ENCODE measurements at regions not wholly inside any gene's neighbourhood (a gene's known extent, or its start where the extent isn't known, plus 50 kb on each side); places are given as distances from the start of the nearest gene placed in this dataset.

GRCh38 chr10:43926875-43927406 is 278.3 kb upstream of the ZNF32 start:
- 84 to 90% methylated on average over 7 of the region's 7 CpGs for WGBS, 2 donors
- DNase-seq (ENCODE audit: low spot score in 2 of 2) = peak in 1 of 2 donors; percentile 28
- TF ChIP-seq POLR2A (IDR thresholded peaks at IDR 0.05) = no peak
- intact Hi-C loops (cut with DNase I; ENCODE audit: low total_unique reads) = no loop called here
- H3K4me3 ChIP-seq (ENCODE audit: low read depth, poor library complexity, severe bottlenecking) = no peak overlapping the region

- intact Hi-C loops (cut with DNase I; ENCODE audit: low total_unique reads) = no loop called here
- peak in 1 of 2 donors; percentile 28 for DNase-seq (ENCODE audit: low spot score in 2 of 2)
- H3K4me3 ChIP-seq (ENCODE audit: low read depth, poor library complexity, severe bottlenecking) = no peak overlapping the region
- TF ChIP-seq CTCF (IDR thresholded peaks at IDR 0.05) = no peak
- whole genome bisulfite sequencing, 2 donors = 95% methylated on average over 5 of the region's 5 CpGs
These were observed 277.7 kb upstream of the ZNF32 start for GRCh38 chr10:43926371-43926770.

GRCh38 chr10:43925793-43926192 is 277.1 kb upstream of the ZNF32 start:
- DNase-seq (ENCODE audit: low spot score in 2 of 2) = peak in 1 of 2 donors; percentile 34
- 82 to 89% methylated on average over 7 of the region's 7 CpGs for WGBS, 2 donors
- no peak for TF ChIP-seq CTCF (IDR thresholded peaks at IDR 0.05)
- no peak for TF ChIP-seq POLR2A (IDR thresholded peaks at IDR 0.05)

GRCh38 chr10:43923328-43923727 is 274.6 kb upstream of the ZNF32 start:
- WGBS, 2 donors = 65 to 67% methylated on average over 2 of the region's 2 CpGs
- no peak overlapping the region for H3K4me3 ChIP-seq (ENCODE audit: low read depth, poor library complexity, severe bottlenecking)
- TF ChIP-seq CTCF (IDR thresholded peaks at IDR 0.05) = no peak
- TF ChIP-seq POLR2A (IDR thresholded peaks at IDR 0.05) = no peak
- DNase-seq (ENCODE audit: low spot score in 2 of 2) = no peak
- intact Hi-C loops (cut with DNase I; ENCODE audit: low total_unique reads) = no loop called here

More at GRCh38 chr10:43925793-43926192, 277.1 kb upstream of the ZNF32 start:
- no peak overlapping the region for H3K4me3 ChIP-seq (ENCODE audit: low read depth, poor library complexity, severe bottlenecking)
- intact Hi-C loops (cut with DNase I; ENCODE audit: low total_unique reads) = no loop called here

- DNase-seq (ENCODE audit: low spot score in 2 of 2) = no peak
- H3K4me3 ChIP-seq (ENCODE audit: low read depth, poor library complexity, severe bottlenecking) = no peak overlapping the region
- WGBS, 2 donors = 83 to 89% methylated on average over 9 of the region's 9 CpGs
- intact Hi-C loops (cut with DNase I; ENCODE audit: low total_unique reads) = no loop called here
- TF ChIP-seq POLR2A (IDR thresholded peaks at IDR 0.05) (no peak), CTCF (IDR thresholded peaks at IDR 0.05) (no peak)
These were observed 273.9 kb upstream of the ZNF32 start for GRCh38 chr10:43922335-43923280.

GRCh38 chr10:43921881-43922280 is 273.2 kb upstream of the ZNF32 start:
- WGBS, 2 donors = 89 to 93% methylated on average over 9 of the region's 9 CpGs
- intact Hi-C loops (cut with DNase I; ENCODE audit: low total_unique reads) = no loop called here
- no peak for TF ChIP-seq POLR2A (IDR thresholded peaks at IDR 0.05)
- no peak for TF ChIP-seq CTCF (IDR thresholded peaks at IDR 0.05)
- no peak for DNase-seq (ENCODE audit: low spot score in 2 of 2)
- H3K4me3 ChIP-seq (ENCODE audit: low read depth, poor library complexity, severe bottlenecking) = no peak overlapping the region
